HepG2 (cell line): ENCODE measurements at regions not wholly inside any gene's neighbourhood (a gene's known extent, or its start where the extent isn't known, plus 50 kb on each side); places are given as distances from the start of the nearest gene placed in this dataset.

ENCODE experiments used
- ATAC-seq: fragments of 200-7000 bp; cut with Tn5 transposase; 3 replicates; pipeline ENCODE4 v1.9.1; 2020; ENCODE audit warnings: mild to moderate bottlenecking, moderate library complexity
- BruUV-seq: library from RNA; stranded (reverse); fragments of 400-500 nt; replicated peaks from 2 replicates; lab custom pipeline; 2021; lab: Mats Ljungman, UMichigan
- CTCF ChIA-PET: fragments of 300-600 bp; formaldehyde crosslinking; extraction: SDS; loops from one replicate; lab custom pipeline; 2021; ENCODE audit warnings: low total read pairs, inconsistent platforms, low intra/inter-chr PET ratio; lab: Yijun Ruan, JAX
- POLR2A ChIA-PET: fragments of 350-600 bp; sonication (Branson Sonifier 250); formaldehyde crosslinking; loops from one replicate; lab custom pipeline; 2020; ENCODE audit warnings: antibody characterized with exemption, inconsistent platforms; lab: Yijun Ruan, JAX
- DNase-seq: peaks from one replicate; pipeline ENCODE4 v3.0.0-alpha.2; 2015; ENCODE audit warnings: low spot score
- FAIRE-seq: peaks from 3 replicates; lab custom pipeline; 2011; peaks lifted over from hg19 to GRCh38; lab: Jason Lieb, UNC
- H2AFZ ChIP-seq: one replicate; pipeline ENCODE4 v1.6.1; 2011; ENCODE audit warnings: low read length, inconsistent platforms
- H3K27ac ChIP-seq: fragments of 300-600 bp; 3 replicates; pipeline ENCODE4 v1.8.0; 2011; ENCODE audit warnings: mixed run types, mild to moderate bottlenecking, mixed read lengths, low read length, inconsistent platforms; ENCODE audit not compliant: insufficient read depth; ENCODE audit errors: extremely low read length
- H3K27me3 ChIP-seq, 2 experiments: fragments of 200-600 bp in 1 of 2; 2 replicates in 1 of 2; 3 replicates in 1 of 2; pipeline versions ENCODE4 v1.6.0 to v1.8.0; 2011; ENCODE audit warnings: low read length in 2 of 2, mild to moderate bottlenecking in 2 of 2, moderate library complexity in 2 of 2, inconsistent platforms in 1 of 2; ENCODE audit not compliant: insufficient read depth in 2 of 2, control insufficient read depth in 1 of 2
- H3K36me3 ChIP-seq, 2 experiments: fragments of 200-600 bp in 1 of 2; replicated peaks in 1 of 2; 2 replicates in 1 of 2; 3 replicates in 1 of 2; pipeline versions ENCODE4 v1.5.1 to v1.8.0; 2011; ENCODE audit warnings: low read length in 2 of 2, inconsistent platforms in 1 of 2; ENCODE audit not compliant: insufficient read depth in 2 of 2, control insufficient read depth in 1 of 2
- H3K4me1 ChIP-seq: 2 replicates; pipeline ENCODE4 v1.5.1; 2012; ENCODE audit warnings: low read length, inconsistent platforms; ENCODE audit not compliant: insufficient read depth
- H3K4me2 ChIP-seq: 2 replicates; pipeline ENCODE4 v1.6.0; 2011; ENCODE audit warnings: low read depth, low read length, inconsistent platforms
- H3K4me3 ChIP-seq, 3 experiments: fragments of 200-600 bp in 1 of 3; sonication (generic), shearing (Covaris generic) in 1 of 3; replicated peaks in 1 of 3; 2 replicates each; pipeline ENCODE4 v1.5.1; 2011 to 2016; ENCODE audit warnings: low read length in 3 of 3, inconsistent platforms in 2 of 3, low read depth in 2 of 3, mild to moderate bottlenecking in 2 of 3, control low read depth in 1 of 3, mixed read lengths in 1 of 3; ENCODE audit not compliant: insufficient read depth in 1 of 3
- H3K79me2 ChIP-seq: one replicate; pipeline ENCODE4 v1.6.1; 2011; ENCODE audit warnings: low read length, inconsistent platforms; ENCODE audit not compliant: insufficient read depth
- H3K9ac ChIP-seq: 2 replicates; pipeline ENCODE4 v1.6.0; 2011; ENCODE audit warnings: mild to moderate bottlenecking, low read depth, low read length, inconsistent platforms; ENCODE audit not compliant: insufficient read depth
- H3K9me3 ChIP-seq: 2 replicates; pipeline ENCODE4 v1.5.1; 2012; ENCODE audit warnings: mild to moderate bottlenecking, low read length
- H4K20me1 ChIP-seq: 2 replicates; pipeline ENCODE4 v1.6.0; 2011; ENCODE audit warnings: inconsistent platforms, mild to moderate bottlenecking, low read length, moderate library complexity; ENCODE audit not compliant: insufficient read depth
- DPF2 ChIP-seq: sonication (generic); formaldehyde crosslinking; IDR thresholded peaks from 2 replicates; pipeline ENCODE4 v1.4.0; 2020; ENCODE audit warnings: mild to moderate bottlenecking, low read depth, missing genetic modification reagents, borderline replicate concordance
- FLYWCH1 ChIP-seq: sonication (generic); formaldehyde crosslinking; IDR thresholded peaks from 2 replicates; pipeline ENCODE4 v1.8.1; 2023; ENCODE audit warnings: mild to moderate bottlenecking, missing genetic modification reagents
- IRX3 ChIP-seq: sonication (generic); formaldehyde crosslinking; IDR thresholded peaks from 2 replicates; pipeline ENCODE4 v1.8.1; 2023; ENCODE audit warnings: mild to moderate bottlenecking, low read depth, missing genetic modification reagents, borderline replicate concordance
- NFYB ChIP-seq: sonication (generic); formaldehyde crosslinking; IDR thresholded peaks from 2 replicates; pipeline ENCODE4 v1.4.0; 2020; ENCODE audit warnings: missing genetic modification reagents
- RXRA ChIP-seq: sonication (generic); formaldehyde crosslinking; IDR thresholded peaks from 2 replicates; pipeline ENCODE4 v1.5.1; 2020; ENCODE audit warnings: missing genetic modification reagents
- SNAI1 ChIP-seq: sonication (generic); formaldehyde crosslinking; IDR thresholded peaks from 2 replicates; pipeline ENCODE4 v1.5.0; 2020; ENCODE audit warnings: mild to moderate bottlenecking, missing genetic modification reagents, borderline replicate concordance
- ZNF329 ChIP-seq: sonication (generic); formaldehyde crosslinking; IDR thresholded peaks from 2 replicates; pipeline ENCODE4 v1.9.0; 2021; ENCODE audit warnings: low read depth, mild to moderate bottlenecking, missing genetic modification reagents
- ZNF484 ChIP-seq: sonication (generic); formaldehyde crosslinking; IDR thresholded peaks from 2 replicates; pipeline ENCODE4 v1.5.1; 2020; ENCODE audit warnings: mild to moderate bottlenecking, low read depth, missing genetic modification reagents, borderline replicate concordance
- ZNF615 ChIP-seq: sonication (generic); formaldehyde crosslinking; IDR thresholded peaks from 2 replicates; pipeline ENCODE4 v1.5.0; 2020; ENCODE audit warnings: mild to moderate bottlenecking, missing genetic modification reagents, borderline replicate concordance
- ZNF747 ChIP-seq: sonication (generic); formaldehyde crosslinking; IDR thresholded peaks from 2 replicates; pipeline ENCODE4 v1.8.1; 2023; ENCODE audit warnings: missing genetic modification reagents, mild to moderate bottlenecking, borderline replicate concordance
- ZNF839 ChIP-seq: sonication (generic); formaldehyde crosslinking; IDR thresholded peaks from 2 replicates; pipeline ENCODE4 v1.4.0; 2020; ENCODE audit warnings: missing genetic modification reagents, mild to moderate bottlenecking, borderline replicate concordance
- ZNF883 ChIP-seq: sonication (generic); formaldehyde crosslinking; IDR thresholded peaks from 2 replicates; pipeline ENCODE4 v1.5.1; 2020; ENCODE audit warnings: mild to moderate bottlenecking, missing genetic modification reagents; ENCODE audit errors: not compliant biosample characterization
- ZSCAN30 ChIP-seq: sonication (generic); formaldehyde crosslinking; IDR thresholded peaks from 2 replicates; pipeline ENCODE4 v1.5.0; 2020; ENCODE audit warnings: mild to moderate bottlenecking, missing genetic modification reagents
- WGBS: methylation state at CpG from one replicate; pipeline ENCODE4 v1.1.6; 2017; ENCODE audit warnings: low lambda C conversion rate; 5-methylcytosine and 5-hydroxymethylcytosine counted together
- in situ Hi-C: cut with HindIII; loops from 2 replicates; pipeline ENCODE4 v1.10.0; 2017; ENCODE audit warnings: low pct_unique_long_range_greater_than_20kb; ENCODE audit not compliant: extremely low pct_ligation_motif_present
- intact Hi-C: fragments of 100-400 bp; cut with micrococcal nuclease; formaldehyde crosslinking; loops from one replicate; pipeline ENCODE4 v1.10.0; 2022; ENCODE audit not compliant: unreplicated experiment
- TF ChIP-seq, protein P1 (sequence below): sonication (generic); formaldehyde crosslinking; IDR thresholded peaks from 2 replicates; pipeline ENCODE4 v1.4.0; 2020; ENCODE audit warnings: missing genetic modification reagents
- TF ChIP-seq, protein P2 (sequence below): sonication (generic); formaldehyde crosslinking; IDR thresholded peaks from 2 replicates; pipeline ENCODE4 v1.4.0; 2020; ENCODE audit warnings: missing genetic modification reagents

DNA sequence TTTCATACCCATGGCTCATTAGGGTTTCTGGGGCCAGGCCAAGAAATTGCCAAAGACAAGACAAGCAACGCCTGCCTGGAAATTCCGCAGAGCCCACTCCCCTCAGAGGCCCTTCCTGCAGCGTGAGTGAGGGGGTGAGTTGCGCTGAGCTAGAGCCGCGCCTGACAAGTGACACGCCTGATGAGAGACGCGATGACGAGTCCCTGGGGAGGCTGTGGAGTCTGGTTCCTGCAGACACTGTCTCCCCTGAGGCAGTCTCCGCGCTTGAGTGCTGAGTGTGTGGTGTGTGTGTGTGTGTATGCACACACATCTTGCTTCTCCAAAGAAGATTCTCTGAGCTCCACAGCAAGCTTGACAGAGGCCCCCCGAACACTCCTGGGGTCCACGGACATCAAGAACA is 269.8 kb downstream of the BCOR start:
- in situ Hi-C loops, result no loop called here
- CTCF ChIA-PET, result no interaction called here
- WGBS, result 0% methylated on average over 1 of the region's 14 CpGs

DNA sequence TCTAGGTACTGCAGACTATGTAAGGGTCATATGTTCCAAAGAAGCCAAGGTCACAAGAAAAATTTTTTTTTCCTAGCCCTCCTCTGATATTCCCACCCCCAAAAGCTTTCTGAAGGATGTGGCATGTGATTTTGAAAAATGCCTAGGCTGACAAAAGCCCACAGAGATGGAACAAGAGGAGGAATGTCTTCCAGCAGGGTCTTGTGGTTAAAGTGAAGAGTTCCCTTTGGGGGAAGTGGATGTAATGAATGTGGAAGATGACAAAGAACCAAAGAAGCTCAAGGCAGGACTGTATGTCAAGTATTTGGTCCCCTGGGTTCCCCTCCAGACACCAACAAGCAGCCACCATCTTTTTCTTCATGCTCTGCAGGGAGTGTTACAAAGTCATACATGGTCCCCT is 268.8 kb downstream of the BCOR start:
- H3K4me1 ChIP-seq, result peaks cover 13% of the 10 kb centered on the region
- in situ Hi-C loops (no loop called here), intact Hi-C loops (no loop called here)
- TF ChIP-seq ZNF747 (no peak), DPF2 (CRISPR knock-in tag) (no peak), ZNF615 (CRISPR knock-in tag) (no peak), ZNF329 (CRISPR knock-in tag) (no peak), ZNF883 (CRISPR knock-in tag) (no peak)
- TF ChIP-seq, protein P1, sequence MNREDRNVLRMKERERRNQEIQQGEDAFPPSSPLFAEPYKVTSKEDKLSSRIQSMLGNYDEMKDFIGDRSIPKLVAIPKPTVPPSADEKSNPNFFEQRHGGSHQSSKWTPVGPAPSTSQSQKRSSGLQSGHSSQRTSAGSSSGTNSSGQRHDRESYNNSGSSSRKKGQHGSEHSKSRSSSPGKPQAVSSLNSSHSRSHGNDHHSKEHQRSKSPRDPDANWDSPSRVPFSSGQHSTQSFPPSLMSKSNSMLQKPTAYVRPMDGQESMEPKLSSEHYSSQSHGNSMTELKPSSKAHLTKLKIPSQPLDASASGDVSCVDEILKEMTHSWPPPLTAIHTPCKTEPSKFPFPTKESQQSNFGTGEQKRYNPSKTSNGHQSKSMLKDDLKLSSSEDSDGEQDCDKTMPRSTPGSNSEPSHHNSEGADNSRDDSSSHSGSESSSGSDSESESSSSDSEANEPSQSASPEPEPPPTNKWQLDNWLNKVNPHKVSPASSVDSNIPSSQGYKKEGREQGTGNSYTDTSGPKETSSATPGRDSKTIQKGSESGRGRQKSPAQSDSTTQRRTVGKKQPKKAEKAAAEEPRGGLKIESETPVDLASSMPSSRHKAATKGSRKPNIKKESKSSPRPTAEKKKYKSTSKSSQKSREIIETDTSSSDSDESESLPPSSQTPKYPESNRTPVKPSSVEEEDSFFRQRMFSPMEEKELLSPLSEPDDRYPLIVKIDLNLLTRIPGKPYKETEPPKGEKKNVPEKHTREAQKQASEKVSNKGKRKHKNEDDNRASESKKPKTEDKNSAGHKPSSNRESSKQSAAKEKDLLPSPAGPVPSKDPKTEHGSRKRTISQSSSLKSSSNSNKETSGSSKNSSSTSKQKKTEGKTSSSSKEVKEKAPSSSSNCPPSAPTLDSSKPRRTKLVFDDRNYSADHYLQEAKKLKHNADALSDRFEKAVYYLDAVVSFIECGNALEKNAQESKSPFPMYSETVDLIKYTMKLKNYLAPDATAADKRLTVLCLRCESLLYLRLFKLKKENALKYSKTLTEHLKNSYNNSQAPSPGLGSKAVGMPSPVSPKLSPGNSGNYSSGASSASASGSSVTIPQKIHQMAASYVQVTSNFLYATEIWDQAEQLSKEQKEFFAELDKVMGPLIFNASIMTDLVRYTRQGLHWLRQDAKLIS (CRISPR knock-in tag), result no peak
- BruUV-seq, result no TSS peak
- no peaks in the 10 kb centered on the region for H4K20me1 ChIP-seq
- no peaks in the 10 kb centered on the region for H3K36me3 ChIP-seq
- H3K9me3 ChIP-seq, result no peaks in the 10 kb centered on the region
- POLR2A ChIA-PET, result no interaction called here
- H3K27me3 ChIP-seq, result no peaks in the 10 kb centered on the region
- H3K79me2 ChIP-seq, result no peaks in the 10 kb centered on the region
- H3K9ac ChIP-seq, result no peak overlapping the region
- no peak for ATAC-seq
- no peak for FAIRE-seq
- CTCF ChIA-PET, result no interaction called here
- no peak overlapping the region for H3K4me3 ChIP-seq
- no peak overlapping the region for H3K4me2 ChIP-seq
- no peak overlapping the region for H3K27ac ChIP-seq
- no peak for DNase-seq
- H2AFZ ChIP-seq, result no peak overlapping the region

More for the DNA sequence above, 269.8 kb downstream of the BCOR start:
- no peaks in the 10 kb centered on the region for H3K79me2 ChIP-seq
- H3K27me3 ChIP-seq, result no peaks in the 10 kb centered on the region
- H3K4me1 ChIP-seq, result peaks cover 13% of the 10 kb centered on the region
- H3K36me3 ChIP-seq, result no peaks in the 10 kb centered on the region
- intact Hi-C loops, result no loop called here
- ATAC-seq (no peak), DNase-seq (no peak), FAIRE-seq (no peak)
- H3K9ac ChIP-seq, result no peak overlapping the region
- no TSS peak for BruUV-seq
- POLR2A ChIA-PET, result no interaction called here
- TF ChIP-seq ZNF839 (CRISPR knock-in tag) (no peak), NFYB (no peak), IRX3 (CRISPR knock-in tag) (no peak), FLYWCH1 (CRISPR knock-in tag) (no peak), ZSCAN30 (CRISPR knock-in tag) (no peak), SNAI1 (no peak), ZNF484 (CRISPR knock-in tag) (no peak), RXRA (CRISPR knock-in tag) (no peak)
- TF ChIP-seq, protein P2, sequence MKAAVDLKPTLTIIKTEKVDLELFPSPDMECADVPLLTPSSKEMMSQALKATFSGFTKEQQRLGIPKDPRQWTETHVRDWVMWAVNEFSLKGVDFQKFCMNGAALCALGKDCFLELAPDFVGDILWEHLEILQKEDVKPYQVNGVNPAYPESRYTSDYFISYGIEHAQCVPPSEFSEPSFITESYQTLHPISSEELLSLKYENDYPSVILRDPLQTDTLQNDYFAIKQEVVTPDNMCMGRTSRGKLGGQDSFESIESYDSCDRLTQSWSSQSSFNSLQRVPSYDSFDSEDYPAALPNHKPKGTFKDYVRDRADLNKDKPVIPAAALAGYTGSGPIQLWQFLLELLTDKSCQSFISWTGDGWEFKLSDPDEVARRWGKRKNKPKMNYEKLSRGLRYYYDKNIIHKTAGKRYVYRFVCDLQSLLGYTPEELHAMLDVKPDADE, result no peak
- H3K4me2 ChIP-seq, result no peak overlapping the region
- no peaks in the 10 kb centered on the region for H3K9me3 ChIP-seq
- H4K20me1 ChIP-seq, result no peaks in the 10 kb centered on the region
- H3K27ac ChIP-seq, result no peak overlapping the region
- no peak overlapping the region for H2AFZ ChIP-seq
- H3K4me3 ChIP-seq, result no peak overlapping the region
